A549 (cell line): ENCODE measurements at regions not wholly inside any gene's neighbourhood (a gene's known extent, or its start where the extent isn't known, plus 50 kb on each side); places are given as distances from the start of the nearest gene placed in this dataset.

Experiments used
- ATAC-seq, 2 experiments: fragments of 200-7000 bp in 1 of 2; fragments of >200 bp in 1 of 2; cut with Nextera tagmentation in 1 of 2; cut with Tn5 transposase in 1 of 2; 3 replicates each; pipeline versions ENCODE4 v1.8.0 to v1.9.1; 2018 to 2020; ENCODE audit warnings: mild to moderate bottlenecking in 1 of 2, moderate library complexity in 1 of 2
- CTCF ChIA-PET: fragments of 300-600 bp; sonication (Branson Sonifier 250); formaldehyde crosslinking; extraction: SDS; loops from one replicate; lab custom pipeline; 2021; ENCODE audit warnings: antibody characterized with exemption, inconsistent platforms; lab: Yijun Ruan, JAX
- POLR2A ChIA-PET: fragments of 350-600 bp; formaldehyde crosslinking; extraction: SDS; loops from one replicate; lab custom pipeline; 2021; ENCODE audit warnings: antibody characterized with exemption, inconsistent platforms; lab: Yijun Ruan, JAX
- DNase-seq, 2 experiments: peaks; one replicate each; pipeline versions ENCODE4 v3.0.0 to v3.0.0-alpha.2; 2011 to 2016; ENCODE audit warnings: low read depth in 1 of 2, low spot score in 1 of 2
- FAIRE-seq: peaks from 2 replicates; lab custom pipeline; 2011; peaks lifted over from hg19 to GRCh38; lab: Jason Lieb, UNC
- H3K27ac ChIP-seq, 2 experiments: fragments of >200 bp; sonication (Bioruptor Twin); formaldehyde crosslinking; 3 replicates each; pipeline ENCODE4 v1.5.1; 2016 to 2017
- H3K4me1 ChIP-seq: fragments of >200 bp; sonication (Bioruptor Twin); formaldehyde crosslinking; 3 replicates; pipeline ENCODE4 v1.6.1; 2016
- H3K4me2 ChIP-seq: fragments of >200 bp; sonication (Bioruptor Twin); formaldehyde crosslinking; 3 replicates; pipeline ENCODE4 v1.6.1; 2016
- H3K4me3 ChIP-seq: fragments of >200 bp; sonication (Bioruptor Twin); formaldehyde crosslinking; 3 replicates; pipeline ENCODE4 v1.5.1; 2016
- H3K9me3 ChIP-seq: fragments of >200 bp; sonication (Bioruptor Twin); formaldehyde crosslinking; 3 replicates; pipeline ENCODE4 v1.6.1; 2016
- BCL3 ChIP-seq: fragments of >200 bp; sonication (Bioruptor Twin); formaldehyde crosslinking; IDR thresholded peaks from 3 replicates; pipeline ENCODE4 v1.6.1; 2016
- BHLHE40 ChIP-seq: IDR thresholded peaks from 2 replicates; pipeline ENCODE4 v1.6.1; 2012; ENCODE audit warnings: low read depth, low read length, inconsistent platforms
- CEBPB ChIP-seq, 2 experiments: fragments of >200 bp in 1 of 2; sonication (Bioruptor Twin) in 1 of 2; formaldehyde crosslinking in 1 of 2; IDR thresholded peaks; 2 replicates each; pipeline ENCODE4 v1.6.1; 2012 to 2016
- CHD2 ChIP-seq: fragments of 150-350 bp; IDR thresholded peaks from 2 replicates; pipeline ENCODE4 v1.6.1; 2014; ENCODE audit warnings: low read length; ENCODE audit not compliant: partially characterized antibody
- FOSL2 ChIP-seq, 2 experiments: fragments of 450-650 bp in 1 of 2; fragments of >200 bp in 1 of 2; sonication (Bioruptor Twin) in 1 of 2; formaldehyde crosslinking; IDR thresholded peaks; 2 replicates each; pipeline versions ENCODE4 v1.5.0 to v1.6.1; 2016 to 2020; ENCODE audit warnings: mild to moderate bottlenecking in 1 of 2, moderate library complexity in 1 of 2
- HES2 ChIP-seq: fragments of >200 bp; sonication (Bioruptor Twin); formaldehyde crosslinking; IDR thresholded peaks from 2 replicates; pipeline ENCODE4 v1.6.1; 2016
- HOXA7 ChIP-seq: fragments of 250-450 bp; sonication (Bioruptor Pico); IDR thresholded peaks from 2 replicates; pipeline ENCODE4 v1.5.0; 2020; ENCODE audit warnings: mild to moderate bottlenecking, moderate library complexity
- HOXB5 ChIP-seq: fragments of 250-450 bp; sonication (Bioruptor Pico); IDR thresholded peaks from 2 replicates; pipeline ENCODE4 v1.5.0; 2020; ENCODE audit warnings: mild to moderate bottlenecking, moderate library complexity
- JUN ChIP-seq, 2 experiments: fragments of >200 bp; sonication (Bioruptor Twin); formaldehyde crosslinking; IDR thresholded peaks; 2 replicates in 1 of 2; 3 replicates in 1 of 2; pipeline ENCODE4 v1.6.1; 2016 to 2017
- JUNB ChIP-seq: fragments of >200 bp; sonication (Bioruptor Twin); formaldehyde crosslinking; IDR thresholded peaks from 2 replicates; pipeline ENCODE4 v1.6.1; 2016
- MAFK ChIP-seq: fragments of 450-650 bp; IDR thresholded peaks from 2 replicates; pipeline ENCODE4 v1.6.1; 2014; ENCODE audit not compliant: partially characterized antibody
- MAZ ChIP-seq: fragments of 150-350 bp; IDR thresholded peaks from 2 replicates; pipeline ENCODE4 v1.6.1; 2014; ENCODE audit warnings: antibody characterized with exemption, low read depth, low read length, borderline replicate concordance
- NPAS2 ChIP-seq: fragments of 250-450 bp; sonication (Bioruptor Pico); IDR thresholded peaks from 2 replicates; pipeline ENCODE4 v1.8.0; 2022; ENCODE audit warnings: mild to moderate bottlenecking, moderate library complexity, borderline replicate concordance
- NR3C1 ChIP-seq: fragments of >200 bp; sonication (Bioruptor Twin); formaldehyde crosslinking; IDR thresholded peaks from 3 replicates; pipeline ENCODE4 v1.6.1; 2017
- POLR2AphosphoS2 ChIP-seq: conservative IDR thresholded peaks from 2 replicates; pipeline ENCODE4 v1.6.1; 2012; ENCODE audit warnings: low read length, improper control_type of control experiment, inconsistent platforms
- RFX5 ChIP-seq: fragments of 450-650 bp; IDR thresholded peaks from 2 replicates; pipeline ENCODE4 v1.7.1; 2014; ENCODE audit warnings: antibody characterized with exemption, mild to moderate bottlenecking, moderate library complexity
- SMC3 ChIP-seq: fragments of >200 bp; sonication (Bioruptor Twin); formaldehyde crosslinking; IDR thresholded peaks from 3 replicates; pipeline ENCODE4 v1.6.1; 2018; ENCODE audit warnings: inconsistent platforms
- SREBF2 ChIP-seq: fragments of 450-650 bp; IDR thresholded peaks from 2 replicates; pipeline ENCODE4 v1.6.1; 2014; ENCODE audit warnings: mild to moderate bottlenecking, moderate library complexity
- TFCP2L1 ChIP-seq: fragments of 250-450 bp; sonication (Bioruptor Pico); IDR thresholded peaks from 2 replicates; pipeline ENCODE4 v1.5.0; 2021; ENCODE audit warnings: mild to moderate bottlenecking
- ZFP36 ChIP-seq: fragments of 450-650 bp; IDR thresholded peaks from 2 replicates; pipeline ENCODE4 v1.6.1; 2014; ENCODE audit warnings: borderline replicate concordance; ENCODE audit not compliant: partially characterized antibody
- WGBS: methylation state at CpG from one replicate; pipeline ENCODE4 v1.1.6; 2017; ENCODE audit errors: missing lambda C conversion rate; 5-methylcytosine and 5-hydroxymethylcytosine counted together
- TF ChIP-seq, protein P1 (sequence below): IDR thresholded peaks from 2 replicates; pipeline ENCODE4 v1.6.1; 2012

DNA sequence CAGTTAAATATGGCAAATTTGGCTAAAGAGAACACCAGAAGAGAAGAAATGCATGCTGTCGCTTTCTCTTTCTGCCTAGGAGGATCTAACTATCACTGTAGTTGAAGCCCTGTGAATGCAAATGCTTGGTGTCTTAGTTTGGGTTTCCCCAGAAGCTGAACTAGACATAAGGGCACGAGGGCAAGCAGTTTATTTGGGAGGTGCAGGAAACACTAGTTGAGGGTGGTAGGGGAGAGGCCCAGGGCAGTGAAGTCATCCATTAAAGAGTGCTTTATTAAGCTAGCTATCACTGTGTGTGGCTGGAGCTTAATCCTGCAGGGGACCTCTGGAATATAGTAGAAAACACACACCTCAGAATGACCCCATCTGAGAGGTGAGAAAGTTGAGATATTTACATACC is 639.8 kb upstream of the ZEB2 start (continued):
- no peak for TF ChIP-seq ZFP36
- TF ChIP-seq HOXA7 (CRISPR knock-in tag), result no peak
- TF ChIP-seq RFX5, result no peak
- no peak for TF ChIP-seq MAZ

DNA sequence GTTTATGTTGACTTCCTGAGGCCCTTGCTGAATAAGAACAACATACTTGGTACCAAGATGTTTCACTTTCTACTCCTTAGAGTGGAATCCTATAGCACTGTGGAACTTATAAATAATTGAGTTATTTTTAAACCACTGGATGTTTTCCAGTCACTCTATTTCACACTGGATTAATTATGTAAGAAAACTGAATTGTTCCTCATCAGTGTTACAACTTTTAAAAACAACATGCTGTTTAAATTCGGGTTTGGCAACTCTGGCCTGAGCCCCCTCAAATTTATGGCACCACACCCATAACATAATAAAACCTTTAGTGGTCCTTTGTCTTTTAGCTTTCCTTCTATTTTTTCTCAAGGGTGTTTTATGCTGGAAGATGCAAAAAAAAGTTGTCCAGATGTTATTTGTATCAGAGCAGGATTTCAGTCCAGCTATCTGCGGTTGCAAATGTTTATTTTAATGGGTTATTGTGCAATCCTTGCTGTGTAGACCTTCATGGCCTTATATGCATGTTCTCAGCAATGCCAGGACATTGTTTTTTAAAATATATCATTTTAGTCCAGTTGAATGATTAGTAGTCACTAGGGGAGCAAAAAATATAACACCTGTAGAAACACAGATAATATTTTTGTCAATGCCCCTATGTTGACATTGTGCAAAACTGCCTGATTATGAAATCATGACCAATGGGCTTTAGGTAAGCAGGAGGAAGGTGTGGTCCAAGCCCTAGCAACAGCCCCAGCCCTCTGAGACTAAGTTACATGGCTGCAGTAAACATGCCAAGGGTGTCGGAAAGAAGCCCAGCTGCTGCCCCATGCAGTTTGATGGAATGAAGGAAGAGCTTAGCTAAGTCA is 638.0 kb upstream of the ZEB2 start:
- DNase-seq, result peak; percentile 1 to 78
- ChIA-PET CTCF (no interaction called here), POLR2A (no interaction called here)
- peak overlapping the region; percentile 5 to 36; a peak in 3 of 6 replicates for H3K27ac ChIP-seq
- TF ChIP-seq SREBF2, result no peak
- TF ChIP-seq CEBPB (IDR thresholded peaks at IDR 0.05), result peak; percentile 90 to 96
- peak; percentile 82 for TF ChIP-seq HES2
- H3K4me3 ChIP-seq, result no peak overlapping the region
- WGBS, result 19% methylated on average over 3 of the region's 3 CpGs
- peak; percentile 89 to 90; a peak in 5 of 6 replicates for ATAC-seq
- no peaks in the 10 kb centered on the region for H3K9me3 ChIP-seq
- peaks cover 27% of the 10 kb centered on the region for H3K4me1 ChIP-seq
- FAIRE-seq, result no peak
- peak overlapping the region; percentile 58 for H3K4me2 ChIP-seq

- no peak for FAIRE-seq
- H3K4me1 ChIP-seq, result peaks cover 27% of the 10 kb centered on the region
- no peak overlapping the region for H3K4me3 ChIP-seq
- peak overlapping the region; percentile 58 for H3K4me2 ChIP-seq
- ChIA-PET POLR2A (no interaction called here), CTCF (no interaction called here)
- no peak for ATAC-seq
- DNase-seq, result no peak
- H3K27ac ChIP-seq, result peak overlapping the region in 1 of 2 experiments; percentile 36; a peak in 2 of 6 replicates
- H3K9me3 ChIP-seq, result no peaks in the 10 kb centered on the region
- no peak for TF ChIP-seq FOSL2 (IDR thresholded peaks at IDR 0.05)
- no peak for TF ChIP-seq FOSL2 (CRISPR knock-in tag; IDR thresholded peaks at IDR 0.05)
- TF ChIP-seq CHD2, result no peak
- no peak for TF ChIP-seq SMC3
- no peak for TF ChIP-seq RFX5
- no peak for TF ChIP-seq BHLHE40
- TF ChIP-seq, protein P1, sequence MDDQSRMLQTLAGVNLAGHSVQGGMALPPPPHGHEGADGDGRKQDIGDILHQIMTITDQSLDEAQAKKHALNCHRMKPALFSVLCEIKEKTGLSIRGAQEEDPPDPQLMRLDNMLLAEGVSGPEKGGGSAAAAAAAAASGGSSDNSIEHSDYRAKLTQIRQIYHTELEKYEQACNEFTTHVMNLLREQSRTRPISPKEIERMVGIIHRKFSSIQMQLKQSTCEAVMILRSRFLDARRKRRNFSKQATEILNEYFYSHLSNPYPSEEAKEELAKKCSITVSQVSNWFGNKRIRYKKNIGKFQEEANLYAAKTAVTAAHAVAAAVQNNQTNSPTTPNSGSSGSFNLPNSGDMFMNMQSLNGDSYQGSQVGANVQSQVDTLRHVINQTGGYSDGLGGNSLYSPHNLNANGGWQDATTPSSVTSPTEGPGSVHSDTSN, result no peak
- TF ChIP-seq JUN (IDR thresholded peaks at IDR 0.05), result no peak
Observed at GRCh38 chr2:145157036-145157675, 637.2 kb upstream of the ZEB2 start.

DNA sequence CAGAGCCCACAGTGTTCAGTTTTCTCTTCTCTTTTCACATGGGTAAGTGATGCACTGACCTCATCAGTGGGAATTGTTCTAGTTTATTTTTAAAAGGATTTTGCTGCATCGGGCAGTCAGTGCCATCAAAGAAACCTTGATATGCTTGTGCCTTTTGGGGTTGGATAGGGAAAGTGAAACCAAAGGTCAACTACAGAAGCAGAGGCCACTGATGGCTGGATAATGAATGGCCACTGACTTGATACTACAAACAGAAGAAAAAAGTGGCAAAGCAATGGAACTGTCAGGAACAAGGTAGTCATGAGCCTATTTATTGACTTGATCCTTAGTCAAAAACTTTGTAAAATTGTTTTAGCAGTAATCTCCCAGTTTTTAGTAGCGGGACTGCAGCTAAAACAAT is 636.3 kb upstream of the ZEB2 start:
- DNase-seq (no peak), FAIRE-seq (no peak), ATAC-seq (no peak)
- H3K27ac ChIP-seq, result no peak overlapping the region
- TF ChIP-seq SREBF2, result no peak
- no peak for TF ChIP-seq MAFK
- TF ChIP-seq BCL3, result no peak
- no peak for TF ChIP-seq NR3C1
- TF ChIP-seq JUN (IDR thresholded peaks at IDR 0.05), result no peak
- TF ChIP-seq, protein P1, result no peak
- TF ChIP-seq HOXB5 (CRISPR knock-in tag), result no peak
- TF ChIP-seq JUNB, result no peak
- no peak for TF ChIP-seq TFCP2L1
- no peak for TF ChIP-seq NPAS2
- no peak for TF ChIP-seq POLR2AphosphoS2
- ChIA-PET CTCF (no interaction called here), POLR2A (no interaction called here)
- no peaks in the 10 kb centered on the region for H3K9me3 ChIP-seq
- WGBS, result 55% methylated on average over 2 of the region's 2 CpGs
- H3K4me3 ChIP-seq, result no peak overlapping the region
- H3K4me2 ChIP-seq, result peak overlapping the region; percentile 12; the same call in 1 of the 3 replicates
- H3K4me1 ChIP-seq, result peaks cover 27% of the 10 kb centered on the region
